ENCODE measurements at regions not wholly inside any gene's neighbourhood (a gene's known extent, or its start where the extent isn't known, plus 50 kb on each side); places are given as distances from the start of the nearest gene placed in this dataset.

- TF ChIP-seq CTCF (IDR thresholded peaks at IDR 0.05; ENCODE audit: low read depth, low read length), result no peak
- no peak for TF ChIP-seq POLR2A (IDR thresholded peaks at IDR 0.05; ENCODE audit: extremely low read depth, insufficient read length)
- TF ChIP-seq MAX (IDR thresholded peaks at IDR 0.05; ENCODE audit: low read depth, low read length), result no peak
- no peak for TF ChIP-seq MYC (IDR thresholded peaks at IDR 0.05; ENCODE audit: low read depth, low read length)
Observed at GRCh38 chr7:93027044-93027443, 90.7 kb downstream of the SAMD9 start.
